GM21360 (cell line): ENCODE measurements at regions not wholly inside any gene's neighbourhood (a gene's known extent, or its start where the extent isn't known, plus 50 kb on each side); places are given as distances from the start of the nearest gene placed in this dataset.

Source experiments
- ATAC-seq: cut with Tn5 transposase; IDR thresholded peaks from one replicate; pipeline ENCODE4 v1.9.1; 2021; ENCODE audit warnings: mild to moderate bottlenecking, moderate library complexity; ENCODE audit not compliant: unreplicated experiment

GRCh38 chr16:64312980-64313379 is 808.9 kb downstream of the CDH11 start:
- ATAC-seq = no peak

GRCh38 chr16:64312292-64312691 is 809.6 kb downstream of the CDH11 start:
- ATAC-seq = no peak

- no peak for ATAC-seq
Observed at GRCh38 chr16:64311241-64311640, 810.6 kb downstream of the CDH11 start.

GRCh38 chr16:64309398-64310110 is 812.3 kb downstream of the CDH11 start:
- no peak for ATAC-seq

- ATAC-seq = no peak
Observed at GRCh38 chr16:64308721-64309120, 813.1 kb downstream of the CDH11 start.

GRCh38 chr16:64307431-64307830 is 814.4 kb downstream of the CDH11 start:
- no peak for ATAC-seq

GRCh38 chr16:64305663-64306062 is 816.2 kb downstream of the CDH11 start:
- no peak for ATAC-seq

- ATAC-seq = no peak
Observed at GRCh38 chr16:64304951-64305350, 816.9 kb downstream of the CDH11 start.

- ATAC-seq = no peak
Observed at GRCh38 chr16:64304396-64304795, 817.5 kb downstream of the CDH11 start.

GRCh38 chr16:64297863-64298600 is 823.8 kb downstream of the CDH11 start:
- ATAC-seq = no peak

- no peak for ATAC-seq
Observed at GRCh38 chr16:64295466-64295865, 826.4 kb downstream of the CDH11 start.

GRCh38 chr16:64292953-64293352 is 828.9 kb downstream of the CDH11 start:
- no peak for ATAC-seq

GRCh38 chr16:64292161-64292560 is 829.7 kb downstream of the CDH11 start:
- ATAC-seq = no peak

GRCh38 chr16:64290461-64290860 is 831.4 kb downstream of the CDH11 start:
- ATAC-seq = no peak

- ATAC-seq = no peak
Observed at GRCh38 chr16:64287655-64288528, 834.0 kb downstream of the CDH11 start.

GRCh38 chr16:64282181-64282580 is 839.7 kb downstream of the CDH11 start:
- ATAC-seq = no peak

GRCh38 chr16:64280317-64280716 is 841.5 kb downstream of the CDH11 start:
- no peak for ATAC-seq

- no peak for ATAC-seq
Observed at GRCh38 chr16:64278196-64278595, 843.7 kb downstream of the CDH11 start.

GRCh38 chr16:64276646-64277045 is 845.2 kb downstream of the CDH11 start:
- no peak for ATAC-seq

- ATAC-seq = no peak
Observed at GRCh38 chr16:64272028-64272427, 849.8 kb downstream of the CDH11 start.

- ATAC-seq = no peak
Observed at GRCh38 chr16:64269756-64270155, 852.1 kb downstream of the CDH11 start.
